ENCODE measurements at regions not wholly inside any gene's neighbourhood (a gene's known extent, or its start where the extent isn't known, plus 50 kb on each side); places are given as distances from the start of the nearest gene placed in this dataset.
"Not testable (repeated sequence)": the region's sequence is repeated elsewhere in the genome, so short reads cannot be mapped to it uniquely, and the experiment has no call there.

- no peaks in the 10 kb centered on the region for H3K4me1 ChIP-seq (ENCODE audit: low read depth, poor library complexity, severe bottlenecking)
- no peak overlapping the region for H3K9ac ChIP-seq
- H2AFZ ChIP-seq (ENCODE audit: low read depth): no peak overlapping the region
- TF ChIP-seq, protein P1, sequence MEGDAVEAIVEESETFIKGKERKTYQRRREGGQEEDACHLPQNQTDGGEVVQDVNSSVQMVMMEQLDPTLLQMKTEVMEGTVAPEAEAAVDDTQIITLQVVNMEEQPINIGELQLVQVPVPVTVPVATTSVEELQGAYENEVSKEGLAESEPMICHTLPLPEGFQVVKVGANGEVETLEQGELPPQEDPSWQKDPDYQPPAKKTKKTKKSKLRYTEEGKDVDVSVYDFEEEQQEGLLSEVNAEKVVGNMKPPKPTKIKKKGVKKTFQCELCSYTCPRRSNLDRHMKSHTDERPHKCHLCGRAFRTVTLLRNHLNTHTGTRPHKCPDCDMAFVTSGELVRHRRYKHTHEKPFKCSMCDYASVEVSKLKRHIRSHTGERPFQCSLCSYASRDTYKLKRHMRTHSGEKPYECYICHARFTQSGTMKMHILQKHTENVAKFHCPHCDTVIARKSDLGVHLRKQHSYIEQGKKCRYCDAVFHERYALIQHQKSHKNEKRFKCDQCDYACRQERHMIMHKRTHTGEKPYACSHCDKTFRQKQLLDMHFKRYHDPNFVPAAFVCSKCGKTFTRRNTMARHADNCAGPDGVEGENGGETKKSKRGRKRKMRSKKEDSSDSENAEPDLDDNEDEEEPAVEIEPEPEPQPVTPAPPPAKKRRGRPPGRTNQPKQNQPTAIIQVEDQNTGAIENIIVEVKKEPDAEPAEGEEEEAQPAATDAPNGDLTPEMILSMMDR (conservative IDR thresholded peaks at IDR 0.05; ENCODE audit: low read depth, low read length): no peak
- no peaks in the 10 kb centered on the region for H3K27me3 ChIP-seq (ENCODE audit: insufficient read depth, low read depth)
- no peak overlapping the region for H3K27ac ChIP-seq
- no peak overlapping the region for H3K4me2 ChIP-seq
- no peaks in the 10 kb centered on the region for H4K20me1 ChIP-seq (ENCODE audit: insufficient read depth)
- H3K36me3 ChIP-seq (ENCODE audit: insufficient read depth): no peaks in the 10 kb centered on the region
- H3K4me3 ChIP-seq (IDR thresholded peaks at IDR 0.05; ENCODE audit: insufficient read depth, low read depth, low read length): no peak overlapping the region
- no peaks in the 10 kb centered on the region for H3K79me2 ChIP-seq (ENCODE audit: insufficient read depth, low read depth)
These were observed 77.4 kb upstream of the ANKRD28 start for GRCh38 chr3:15875016-15875689.

- Histone ChIP-seq H3K27me3 (ENCODE audit: insufficient read depth, low read depth) (no peaks in the 10 kb centered on the region), H3K9ac (no peak overlapping the region), H2AFZ (ENCODE audit: low read depth) (no peak overlapping the region), H4K20me1 (ENCODE audit: insufficient read depth) (no peaks in the 10 kb centered on the region), H3K4me3 (IDR thresholded peaks at IDR 0.05; ENCODE audit: insufficient read depth, low read depth, low read length) (no peak overlapping the region), H3K36me3 (ENCODE audit: insufficient read depth) (no peaks in the 10 kb centered on the region), H3K27ac (no peak overlapping the region), H3K79me2 (ENCODE audit: insufficient read depth, low read depth) (no peaks in the 10 kb centered on the region), H3K4me1 (ENCODE audit: low read depth, poor library complexity, severe bottlenecking) (no peaks in the 10 kb centered on the region), H3K4me2 (no peak overlapping the region)
- TF ChIP-seq, protein P1 (conservative IDR thresholded peaks at IDR 0.05; ENCODE audit: low read depth, low read length): no peak
These were observed 78.9 kb upstream of the ANKRD28 start for GRCh38 chr3:15876669-15877068.

GRCh38 chr3:15877813-15878212 is 80.0 kb upstream of the ANKRD28 start:
- no peaks in the 10 kb centered on the region for H3K27me3 ChIP-seq (ENCODE audit: insufficient read depth, low read depth)
- H2AFZ ChIP-seq (ENCODE audit: low read depth): no peak overlapping the region
- H3K9ac ChIP-seq: no peak overlapping the region
- no peaks in the 10 kb centered on the region for H4K20me1 ChIP-seq (ENCODE audit: insufficient read depth)
- H3K27ac ChIP-seq: no peak overlapping the region
- no peak overlapping the region for H3K4me2 ChIP-seq
- H3K36me3 ChIP-seq (ENCODE audit: insufficient read depth): no peaks in the 10 kb centered on the region
- TF ChIP-seq, protein P1 (conservative IDR thresholded peaks at IDR 0.05; ENCODE audit: low read depth, low read length): no peak
- H3K4me1 ChIP-seq (ENCODE audit: low read depth, poor library complexity, severe bottlenecking): no peaks in the 10 kb centered on the region
- no peak overlapping the region for H3K4me3 ChIP-seq (IDR thresholded peaks at IDR 0.05; ENCODE audit: insufficient read depth, low read depth, low read length)
- no peaks in the 10 kb centered on the region for H3K79me2 ChIP-seq (ENCODE audit: insufficient read depth, low read depth)

- H3K4me2 ChIP-seq: not testable (repeated sequence)
These were observed 82.0 kb upstream of the ANKRD28 start for GRCh38 chr3:15879787-15880186.

DNA sequence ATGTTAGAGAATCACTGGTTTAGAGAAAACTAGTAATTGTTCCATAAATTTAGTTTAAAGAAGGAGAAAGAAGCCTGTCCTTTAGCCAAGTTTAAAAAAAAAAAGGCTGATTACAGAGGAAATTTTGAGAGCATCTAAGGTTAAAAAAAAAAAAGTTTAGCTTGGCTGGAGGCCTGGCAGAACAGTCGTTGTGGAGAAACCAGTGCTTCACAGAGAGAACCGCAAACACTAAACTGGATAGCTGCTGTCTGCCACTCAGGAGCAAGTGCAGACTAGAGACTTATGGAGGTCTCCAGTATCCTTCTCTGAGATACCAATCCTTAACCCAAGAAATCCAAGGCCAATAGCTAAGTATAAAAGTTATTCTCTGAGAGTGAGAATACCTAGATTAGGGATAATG is 84.8 kb upstream of the ANKRD28 start:
- H3K4me2 ChIP-seq: no peak overlapping the region
- no peak overlapping the region for H3K4me3 ChIP-seq (IDR thresholded peaks at IDR 0.05; ENCODE audit: insufficient read depth, low read depth, low read length)
- no peak overlapping the region for H2AFZ ChIP-seq (ENCODE audit: low read depth)
- H3K79me2 ChIP-seq (ENCODE audit: insufficient read depth, low read depth): no peaks in the 10 kb centered on the region
- H3K27me3 ChIP-seq (ENCODE audit: insufficient read depth, low read depth): no peaks in the 10 kb centered on the region
- H3K4me1 ChIP-seq (ENCODE audit: low read depth, poor library complexity, severe bottlenecking): no peaks in the 10 kb centered on the region
- H3K9ac ChIP-seq: no peak overlapping the region
- H3K27ac ChIP-seq: no peak overlapping the region
- H4K20me1 ChIP-seq (ENCODE audit: insufficient read depth): no peaks in the 10 kb centered on the region
- TF ChIP-seq, protein P1 (conservative IDR thresholded peaks at IDR 0.05; ENCODE audit: low read depth, low read length): no peak
- no peaks in the 10 kb centered on the region for H3K36me3 ChIP-seq (ENCODE audit: insufficient read depth)

More at GRCh38 chr3:15879787-15880186, 82.0 kb upstream of the ANKRD28 start:
- H3K27ac ChIP-seq; H3K4me1 ChIP-seq (ENCODE audit: low read depth, poor library complexity, severe bottlenecking); H3K36me3 ChIP-seq (ENCODE audit: insufficient read depth); H4K20me1 ChIP-seq (ENCODE audit: insufficient read depth); H3K27me3 ChIP-seq (ENCODE audit: insufficient read depth, low read depth); H3K4me3 ChIP-seq (IDR thresholded peaks at IDR 0.05; ENCODE audit: insufficient read depth, low read depth, low read length); H2AFZ ChIP-seq (ENCODE audit: low read depth); H3K9ac ChIP-seq; H3K79me2 ChIP-seq (ENCODE audit: insufficient read depth, low read depth): not testable (repeated sequence)
